HG03354 (cell line): ENCODE measurements at regions not wholly inside any gene's neighbourhood (a gene's known extent, or its start where the extent isn't known, plus 50 kb on each side); places are given as distances from the start of the nearest gene placed in this dataset.
A peak's percentile ranks its signal among the peaks of the same experiment; 100 is the strongest.
"Not testable (repeated sequence)": the region's sequence is repeated elsewhere in the genome, so short reads cannot be mapped to it uniquely, and the experiment has no call there.

Experiments used
- ATAC-seq: cut with Tn5 transposase; IDR thresholded peaks from one replicate; pipeline ENCODE4 v1.9.1; 2021; ENCODE audit warnings: mild to moderate bottlenecking; ENCODE audit not compliant: unreplicated experiment, poor library complexity, severe bottlenecking

DNA sequence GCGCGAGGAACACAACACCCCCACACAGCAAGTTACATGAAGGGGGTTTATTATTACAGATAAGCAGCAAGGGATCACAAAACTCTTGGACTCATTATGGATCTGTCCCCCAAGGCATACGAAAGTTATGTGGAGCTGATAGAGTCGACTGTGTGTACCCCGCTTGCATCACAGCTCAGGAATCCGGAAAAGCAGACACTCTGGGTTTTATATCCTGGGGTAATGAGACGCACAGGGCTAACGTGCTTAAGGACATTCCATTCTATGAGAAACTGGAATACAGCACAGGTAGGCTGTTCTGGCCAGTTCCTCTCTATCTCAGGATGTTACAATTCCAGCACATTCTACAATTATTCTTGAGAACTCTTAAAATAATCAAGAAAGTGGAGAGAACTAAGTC lies 401.4 kb downstream of the RPIA start:
- ATAC-seq, result not testable (repeated sequence)

DNA sequence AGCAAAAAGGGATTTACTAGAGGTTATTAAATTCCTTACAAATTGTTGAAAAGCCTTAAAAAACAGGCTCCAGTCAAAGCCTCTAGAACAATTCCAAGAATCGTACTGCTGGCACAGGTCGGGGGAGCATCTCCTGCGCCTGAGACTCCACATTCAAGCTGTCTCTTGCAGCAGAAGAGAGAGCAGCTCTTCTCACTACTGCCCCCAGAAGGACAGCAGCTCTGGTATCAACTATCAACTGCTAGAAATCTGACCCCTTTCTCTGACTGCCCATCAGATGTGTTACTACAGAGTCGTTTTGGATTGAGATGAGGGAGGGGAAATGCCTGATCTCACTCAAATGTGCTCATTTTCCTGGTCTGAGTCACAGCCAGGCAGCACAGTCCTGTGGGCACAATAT lies 403.6 kb downstream of the RPIA start:
- ATAC-seq, result not testable (repeated sequence)

DNA sequence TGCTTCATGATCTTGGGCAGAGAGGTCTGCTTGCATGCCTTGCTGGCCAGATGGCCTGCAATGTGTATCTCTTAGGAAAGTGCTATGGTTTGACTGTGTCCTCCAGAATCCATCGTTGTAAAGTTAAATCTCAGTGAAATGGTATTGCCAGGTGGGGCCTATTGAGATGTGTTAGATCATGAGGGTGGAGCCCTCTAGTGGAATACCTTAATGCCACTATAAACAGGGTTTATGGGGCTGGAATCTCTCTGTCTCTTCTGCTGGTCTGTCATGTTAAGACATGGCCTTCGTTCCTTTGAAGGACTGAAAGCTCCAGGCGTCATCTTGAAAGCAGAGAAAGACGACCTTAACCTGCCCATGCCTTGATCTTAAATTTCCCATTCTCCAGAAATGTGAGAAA lies 411.1 kb downstream of the RPIA start:
- not testable (repeated sequence) for ATAC-seq

DNA sequence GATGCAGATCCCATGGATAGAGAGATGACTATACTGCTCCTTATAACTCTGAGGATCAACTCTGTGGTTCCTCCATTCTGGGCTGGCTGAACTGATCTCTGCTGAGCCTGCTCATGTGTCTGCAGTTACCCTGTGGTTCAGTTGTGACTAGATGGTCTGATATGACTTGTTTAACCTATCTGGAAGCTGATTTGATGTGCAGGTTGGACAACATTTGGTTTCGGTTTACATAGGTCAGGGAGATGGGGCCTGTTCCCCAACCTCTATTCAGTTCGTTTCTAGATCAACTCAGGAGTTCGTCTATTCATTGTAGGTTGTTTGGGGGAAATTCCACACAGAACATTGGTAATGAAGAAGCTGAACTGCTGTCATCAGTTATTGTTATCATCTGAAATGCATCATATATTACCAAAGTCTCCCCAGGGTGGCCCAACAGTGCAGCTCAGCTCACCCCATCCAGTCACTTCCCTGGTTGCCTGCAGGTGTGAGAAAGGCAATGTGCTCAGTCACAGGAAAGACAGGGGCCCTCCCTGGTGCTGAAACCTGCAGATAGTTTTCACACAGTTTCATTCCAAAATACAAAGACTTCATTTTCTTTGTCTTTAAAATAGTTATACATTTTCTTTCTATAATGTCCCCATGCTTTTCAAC lies 415.0 kb downstream of the RPIA start:
- not testable (repeated sequence) for ATAC-seq

DNA sequence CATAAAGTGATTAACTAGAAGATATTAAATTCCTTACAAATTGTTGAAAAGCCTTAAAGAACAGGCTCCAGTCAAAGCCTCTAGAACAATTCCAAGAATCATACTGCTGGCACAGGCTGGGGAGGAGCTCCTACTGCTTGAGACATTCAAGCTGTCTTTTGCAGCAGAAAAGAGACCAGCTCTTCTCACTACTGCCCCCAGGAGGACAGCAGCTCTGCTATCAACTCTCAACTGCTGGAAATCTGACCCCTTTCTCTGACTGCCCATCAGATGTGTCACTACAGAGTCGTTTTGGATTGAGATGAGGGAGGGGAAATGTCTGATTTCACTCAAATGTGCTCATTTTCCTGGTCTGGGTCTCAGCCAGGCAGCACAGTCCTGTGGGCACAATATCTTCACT lies 421.0 kb downstream of the RPIA start:
- peak; percentile 46 for ATAC-seq

DNA sequence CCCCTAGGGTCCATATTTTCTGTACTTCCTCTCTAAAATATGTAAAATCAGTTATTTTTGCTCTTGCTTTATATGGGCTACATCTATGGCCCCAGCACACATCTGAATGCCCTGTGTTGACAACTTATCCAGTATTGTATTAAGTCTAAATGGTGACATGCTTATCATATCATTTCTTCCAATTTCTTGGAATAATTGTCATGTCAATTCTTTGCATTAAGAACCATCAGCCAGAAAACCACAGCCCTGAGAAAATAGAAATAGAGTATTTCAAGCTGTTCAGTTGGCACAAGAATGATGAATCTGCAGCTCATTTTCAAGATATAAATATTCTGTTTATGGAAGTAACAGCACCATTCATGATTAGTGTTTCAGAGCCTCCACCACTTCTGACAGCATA lies 421.8 kb downstream of the RPIA start:
- ATAC-seq, result not testable (repeated sequence)

DNA sequence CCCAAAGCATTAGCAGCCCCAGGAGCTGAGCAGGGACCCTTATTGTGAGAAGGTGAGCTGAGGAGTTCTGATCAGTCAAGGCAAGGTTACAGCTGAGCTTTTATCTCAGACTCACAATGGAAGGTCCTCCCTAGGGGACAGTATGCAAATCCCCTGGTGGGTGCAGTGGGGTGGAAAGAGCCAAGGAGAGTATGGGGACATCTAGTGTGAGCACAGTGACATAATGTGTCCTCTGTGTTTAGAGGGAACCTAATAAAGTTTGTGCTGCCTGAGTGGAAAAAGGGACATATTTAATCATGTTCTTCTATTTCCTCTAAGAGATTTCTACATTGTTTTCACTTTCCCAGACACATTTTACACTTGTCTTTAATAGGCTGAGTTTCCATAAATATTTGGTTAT lies 438.0 kb downstream of the RPIA start:
- ATAC-seq, result not testable (repeated sequence)

DNA sequence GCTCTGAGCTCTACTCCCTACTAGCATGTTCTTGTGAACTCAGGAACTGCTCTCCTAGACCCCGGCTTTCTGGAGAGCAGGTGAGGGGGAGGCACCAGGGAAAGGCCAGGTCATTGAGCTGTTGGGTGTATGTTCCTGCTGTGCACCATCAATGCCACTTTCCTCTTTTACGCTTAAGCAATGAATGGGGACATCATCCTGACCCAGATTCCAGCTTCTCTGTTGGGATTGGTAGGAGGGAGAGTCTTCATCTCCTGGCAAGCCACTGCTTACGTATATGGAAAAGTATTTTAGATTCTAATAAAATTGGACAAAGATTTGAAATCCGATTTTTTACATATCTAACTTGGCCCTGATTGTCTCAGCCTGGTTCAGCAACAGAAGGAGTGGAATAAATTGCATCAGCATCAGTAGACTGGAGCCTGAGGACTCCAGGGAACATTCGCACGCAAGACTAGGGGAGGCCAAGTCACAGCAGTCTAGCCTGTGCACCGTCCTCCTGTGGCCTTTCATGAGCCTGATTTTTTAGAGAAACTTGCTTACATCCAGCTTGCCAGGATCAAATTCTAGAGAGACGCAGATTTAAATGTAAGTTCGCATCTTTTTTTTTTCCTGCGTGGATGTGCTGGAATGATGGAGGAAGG lies 439.3 kb downstream of the RPIA start:
- ATAC-seq, result not testable (repeated sequence)

DNA sequence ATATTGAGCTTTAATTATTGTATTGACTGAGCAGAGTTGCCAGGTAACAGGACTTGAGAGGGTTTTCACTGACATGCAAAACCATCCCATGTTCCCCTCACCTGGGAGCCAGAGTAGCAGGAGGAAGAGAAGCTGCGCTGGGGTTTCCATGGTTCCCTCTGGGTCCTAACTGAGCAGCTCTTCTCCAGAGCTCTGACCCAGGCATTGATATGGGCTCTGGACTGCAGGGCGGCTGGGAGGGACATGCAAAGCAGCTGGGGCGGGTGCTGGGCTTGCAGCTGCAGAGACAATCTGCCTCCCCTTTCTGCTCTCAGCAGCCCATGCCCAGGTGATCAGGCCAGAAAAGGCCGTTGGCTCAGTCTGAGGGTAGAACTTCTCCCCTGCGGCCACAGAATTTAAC lies 451.5 kb downstream of the RPIA start:
- not testable (repeated sequence) for ATAC-seq

DNA sequence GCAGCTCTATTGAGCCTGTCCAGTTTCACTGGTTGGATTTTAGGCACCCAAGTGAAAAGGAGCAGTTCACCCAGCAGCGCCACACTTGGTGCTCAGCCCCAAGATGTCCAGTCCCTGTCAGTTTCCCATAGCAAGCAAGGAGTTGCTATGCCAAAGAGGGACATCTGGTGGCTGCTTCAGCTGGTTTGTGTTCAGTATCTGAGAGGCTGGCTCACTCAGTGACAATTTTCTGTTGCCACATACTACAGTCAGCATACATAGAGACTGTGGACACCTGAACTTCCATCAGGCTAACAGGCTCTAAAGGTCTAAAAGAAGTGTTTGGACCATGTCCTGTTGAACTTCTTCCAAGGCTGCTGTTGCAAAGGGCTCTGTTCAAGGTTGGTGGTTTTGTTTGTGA lies 453.9 kb downstream of the RPIA start:
- not testable (repeated sequence) for ATAC-seq

DNA sequence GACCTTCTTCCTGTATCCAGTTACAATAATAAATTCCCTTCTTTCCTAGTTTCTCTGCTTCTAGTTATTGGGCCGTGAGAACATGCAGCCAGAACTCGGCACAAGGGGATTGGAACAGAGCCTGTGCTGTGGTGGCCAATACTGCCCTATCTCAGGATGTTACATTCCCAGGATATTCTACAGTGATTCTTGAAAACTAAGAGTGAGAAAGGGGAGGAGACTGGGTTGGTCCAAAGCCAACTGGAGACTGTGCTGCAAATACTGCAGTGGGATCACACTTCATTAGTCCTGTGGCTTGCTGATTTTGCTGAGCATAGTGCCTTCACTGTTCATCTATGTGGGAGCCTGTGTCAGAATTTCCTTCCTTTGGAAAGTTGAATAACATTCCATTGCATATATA lies 456.8 kb downstream of the RPIA start:
- not testable (repeated sequence) for ATAC-seq

DNA sequence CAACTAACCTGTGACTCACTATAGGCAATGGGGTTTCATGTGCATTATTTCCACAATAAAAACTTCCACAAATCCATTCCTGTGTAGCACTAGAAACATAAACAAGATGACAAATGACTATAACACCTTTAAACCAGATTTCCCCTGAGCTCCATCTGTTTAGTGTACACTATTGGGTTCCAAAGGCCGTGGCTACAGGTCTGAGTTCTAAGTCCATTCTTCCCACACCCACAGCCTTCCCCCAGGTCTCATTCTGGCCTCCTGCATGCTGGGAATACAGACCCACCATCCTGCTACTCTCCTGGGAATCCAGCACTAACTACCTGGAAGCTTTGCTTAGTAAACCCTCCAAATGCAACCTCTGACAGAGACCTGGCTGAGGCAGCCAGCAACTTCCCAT lies 460.2 kb downstream of the RPIA start:
- ATAC-seq, result not testable (repeated sequence)

DNA sequence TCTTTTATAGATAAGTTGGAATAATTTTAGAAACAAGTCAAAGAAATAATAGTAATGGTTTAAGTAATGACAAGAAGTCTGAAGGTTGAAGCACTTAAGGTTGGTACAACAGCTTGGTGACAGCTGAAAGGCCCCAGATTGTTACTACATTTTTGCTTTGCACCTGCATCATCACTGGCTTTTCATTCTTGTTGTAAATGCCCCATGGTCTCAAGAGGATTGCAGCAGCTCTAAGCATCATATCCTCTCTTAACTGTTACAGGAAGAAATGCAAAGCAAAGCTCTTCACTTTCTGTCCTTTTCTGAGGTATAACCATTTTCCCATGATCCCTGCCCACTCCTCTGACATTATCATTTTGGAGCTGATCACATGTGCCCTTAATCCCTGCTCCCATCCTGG lies 461.0 kb downstream of the RPIA start:
- not testable (repeated sequence) for ATAC-seq

DNA sequence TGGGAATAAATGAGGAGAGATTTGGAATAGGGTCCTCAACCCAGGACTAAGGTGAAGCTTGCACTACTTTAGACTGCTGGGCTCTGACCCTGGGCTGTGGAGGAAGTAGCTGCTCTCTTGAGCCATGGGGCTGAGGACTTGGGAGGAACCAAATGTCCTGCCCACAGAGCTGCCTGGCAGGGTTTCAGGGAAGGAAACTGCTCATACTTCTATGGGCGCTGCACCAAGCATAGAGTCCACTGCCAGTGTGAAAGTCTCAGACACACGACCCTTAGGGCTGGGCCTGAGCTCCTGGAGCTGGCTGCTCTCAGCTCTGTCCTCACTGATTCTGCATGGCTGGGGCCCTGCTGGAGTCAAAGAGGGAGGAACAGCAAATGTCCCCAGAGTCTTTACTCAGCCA lies 461.7 kb downstream of the RPIA start:
- ATAC-seq, result not testable (repeated sequence)

DNA sequence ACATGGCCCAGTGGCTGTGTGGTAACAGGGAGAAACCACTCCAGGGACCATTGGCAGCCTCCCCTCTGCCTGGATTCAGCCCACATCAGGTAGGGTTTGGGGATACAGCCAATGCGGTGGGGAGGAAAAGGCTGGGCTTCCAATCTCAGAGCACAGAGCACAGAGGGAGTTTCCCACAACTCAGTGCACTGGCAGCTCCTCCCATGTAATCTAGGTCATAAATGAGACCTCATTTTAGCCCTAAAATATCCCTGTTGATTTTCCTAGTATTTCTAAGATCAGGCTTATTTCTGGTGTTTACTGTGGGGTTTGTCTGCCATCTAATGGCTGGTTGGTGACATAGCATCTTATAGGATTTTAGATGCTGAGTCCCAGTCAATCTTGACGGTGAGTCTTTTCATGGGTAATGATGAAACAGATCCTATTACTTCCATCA lies 462.8 kb downstream of the RPIA start:
- ATAC-seq, result peak; percentile 69

DNA sequence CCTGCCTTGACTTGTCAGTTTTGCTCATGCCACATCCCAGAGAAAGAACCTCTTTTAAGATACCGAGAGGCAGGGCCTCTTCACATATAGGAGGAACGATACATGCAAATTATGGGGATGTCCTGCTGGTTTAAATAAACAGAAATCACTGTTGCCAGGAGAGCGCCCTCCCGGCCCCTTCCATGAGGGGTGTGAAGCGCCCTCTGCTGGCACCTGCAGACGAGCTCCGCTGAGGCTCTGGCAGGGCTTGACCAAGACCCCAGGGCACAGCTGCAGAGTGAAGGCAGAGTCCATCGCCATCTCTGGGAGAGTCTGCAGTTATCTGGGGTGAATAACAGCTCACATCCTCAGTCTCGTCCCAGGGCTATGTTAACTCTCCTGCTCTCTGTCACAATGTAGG lies 468.8 kb downstream of the RPIA start:
- peak; percentile 95 for ATAC-seq

DNA sequence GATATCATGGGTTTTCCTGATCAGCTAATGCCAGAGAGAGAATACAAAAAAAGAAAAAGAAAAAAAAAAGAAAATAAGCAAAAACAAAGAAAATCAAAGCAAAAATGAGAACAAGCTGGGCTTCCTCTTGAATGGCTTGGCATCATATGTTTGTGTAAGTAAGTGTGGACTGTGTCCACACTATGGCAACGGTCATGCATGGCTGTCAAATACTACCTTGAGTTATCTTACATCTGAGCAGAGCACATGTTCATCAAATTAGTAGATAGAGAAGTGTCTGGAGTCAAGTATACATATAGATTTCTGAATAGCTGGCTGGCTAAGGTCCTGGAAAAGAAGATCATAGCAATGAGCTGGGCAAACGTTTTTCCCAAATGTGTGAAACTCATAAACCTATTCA lies 470.2 kb downstream of the RPIA start:
- not testable (repeated sequence) for ATAC-seq

DNA sequence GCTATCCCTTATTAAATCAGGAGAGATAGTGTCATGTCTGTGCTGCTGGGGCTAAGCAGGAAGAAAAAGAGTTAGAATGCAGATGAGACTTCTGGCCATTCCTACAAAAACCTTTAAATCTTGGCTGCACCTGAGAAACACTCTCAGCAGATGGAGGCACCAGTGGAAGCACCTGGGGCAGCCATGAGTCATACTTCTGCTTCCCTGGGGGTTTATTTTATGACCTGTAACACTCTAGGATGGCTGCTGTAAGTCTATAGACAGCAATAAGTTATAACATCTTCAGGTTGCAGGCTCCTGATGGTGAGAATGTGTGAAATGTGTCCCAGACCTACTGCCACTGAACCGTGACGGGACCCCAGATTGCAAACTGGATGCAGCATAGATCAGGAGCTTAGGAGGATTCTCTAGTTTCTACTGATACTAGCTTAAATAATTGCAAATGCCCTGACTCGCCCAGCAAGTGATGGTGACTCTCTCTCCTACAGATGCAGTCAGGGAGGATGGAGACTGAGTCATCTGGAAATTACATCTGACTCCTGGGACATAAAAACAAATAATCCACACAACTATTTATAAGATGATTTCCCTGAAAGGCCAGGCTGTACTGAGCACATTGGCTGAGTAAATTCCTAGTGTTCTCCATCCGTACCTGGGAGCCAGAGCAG lies 479.2 kb downstream of the RPIA start:
- ATAC-seq, result not testable (repeated sequence)

DNA sequence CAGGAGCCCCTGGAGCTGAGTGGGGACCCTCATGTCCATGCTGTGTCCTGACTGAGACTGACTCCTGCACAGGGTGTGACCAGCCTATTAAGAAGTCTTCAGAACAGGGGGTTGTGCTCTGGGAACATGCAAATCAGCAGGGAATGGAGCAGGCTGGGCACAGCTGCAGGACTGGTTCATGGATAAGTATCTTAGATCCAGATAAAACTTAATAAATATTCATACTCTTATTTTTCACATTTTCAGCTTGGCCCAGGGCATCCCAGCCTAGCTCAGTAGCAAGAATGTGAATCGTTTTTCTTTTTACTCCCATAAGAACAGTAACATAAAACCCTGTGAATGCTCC lies 479.7 kb downstream of the RPIA start:
- not testable (repeated sequence) for ATAC-seq

DNA sequence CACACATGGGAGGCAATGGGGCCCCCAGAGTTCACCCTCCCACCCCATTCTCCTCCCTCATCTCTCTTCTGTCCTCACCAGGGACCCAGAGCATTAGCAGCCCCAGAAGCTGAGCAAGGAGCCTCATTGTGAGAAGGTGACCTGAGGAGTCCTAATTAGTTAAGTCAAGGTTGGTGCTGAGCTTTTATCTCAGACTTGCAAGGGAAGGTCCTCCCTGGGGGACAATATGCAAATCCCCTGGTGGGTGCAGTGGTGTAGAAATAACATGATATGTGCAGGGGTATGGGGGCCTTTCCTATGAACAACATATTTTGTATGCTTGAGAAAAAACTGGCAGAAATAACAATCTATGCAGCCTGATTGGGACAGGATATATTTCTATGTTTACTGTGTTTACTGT lies 485.5 kb downstream of the RPIA start:
- ATAC-seq, result not testable (repeated sequence)

DNA sequence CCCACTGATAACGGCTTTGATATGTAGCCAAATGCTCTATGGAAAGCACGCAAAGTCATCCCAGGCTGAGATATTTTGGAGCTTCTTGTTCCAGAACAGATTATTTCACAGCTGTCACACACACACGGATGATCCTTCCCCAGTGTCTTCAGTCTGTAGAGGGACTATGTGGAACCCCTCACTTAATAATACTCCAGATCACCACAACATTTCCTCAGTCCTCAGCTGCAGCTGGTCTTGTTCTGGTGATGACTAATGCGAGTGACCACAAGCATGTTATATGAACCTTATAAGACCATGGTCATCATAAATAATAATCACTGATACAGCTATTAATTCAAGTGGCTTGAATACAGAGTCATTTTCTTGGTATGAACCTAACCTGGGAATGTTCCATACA lies 490.7 kb downstream of the RPIA start:
- ATAC-seq, result not testable (repeated sequence)
